ENCODE measurements at regions not wholly inside any gene's neighbourhood (a gene's known extent, or its start where the extent isn't known, plus 50 kb on each side); places are given as distances from the start of the nearest gene placed in this dataset.

DNA sequence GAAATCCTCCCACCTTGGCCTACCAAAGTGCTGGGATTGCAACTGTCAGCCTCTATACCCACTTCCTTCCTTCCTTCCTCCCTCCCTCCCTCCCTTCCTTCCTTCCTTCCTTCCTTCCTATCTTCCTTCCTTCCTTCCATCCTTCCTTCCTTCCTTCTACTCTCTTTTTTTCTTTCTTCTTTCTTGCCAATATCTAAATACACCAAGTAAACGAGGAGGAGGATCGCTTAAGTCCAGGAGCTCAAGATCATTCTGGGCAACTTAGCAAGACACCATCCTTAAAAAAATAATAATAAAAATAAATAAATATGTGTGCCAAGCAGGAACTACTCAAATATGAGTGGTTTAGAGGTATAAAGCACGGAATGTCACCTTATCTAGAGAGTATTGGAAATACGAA lies 249.4 kb upstream of the TRIB2 start:
- TF ChIP-seq, protein P1, sequence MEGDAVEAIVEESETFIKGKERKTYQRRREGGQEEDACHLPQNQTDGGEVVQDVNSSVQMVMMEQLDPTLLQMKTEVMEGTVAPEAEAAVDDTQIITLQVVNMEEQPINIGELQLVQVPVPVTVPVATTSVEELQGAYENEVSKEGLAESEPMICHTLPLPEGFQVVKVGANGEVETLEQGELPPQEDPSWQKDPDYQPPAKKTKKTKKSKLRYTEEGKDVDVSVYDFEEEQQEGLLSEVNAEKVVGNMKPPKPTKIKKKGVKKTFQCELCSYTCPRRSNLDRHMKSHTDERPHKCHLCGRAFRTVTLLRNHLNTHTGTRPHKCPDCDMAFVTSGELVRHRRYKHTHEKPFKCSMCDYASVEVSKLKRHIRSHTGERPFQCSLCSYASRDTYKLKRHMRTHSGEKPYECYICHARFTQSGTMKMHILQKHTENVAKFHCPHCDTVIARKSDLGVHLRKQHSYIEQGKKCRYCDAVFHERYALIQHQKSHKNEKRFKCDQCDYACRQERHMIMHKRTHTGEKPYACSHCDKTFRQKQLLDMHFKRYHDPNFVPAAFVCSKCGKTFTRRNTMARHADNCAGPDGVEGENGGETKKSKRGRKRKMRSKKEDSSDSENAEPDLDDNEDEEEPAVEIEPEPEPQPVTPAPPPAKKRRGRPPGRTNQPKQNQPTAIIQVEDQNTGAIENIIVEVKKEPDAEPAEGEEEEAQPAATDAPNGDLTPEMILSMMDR (IDR thresholded peaks at IDR 0.05), result no peak
- TF ChIP-seq POLR2A (IDR thresholded peaks at IDR 0.05), result no peak
